Lung (tissue), 11 donors: ENCODE measurements at regions not wholly inside any gene's neighbourhood (a gene's known extent, or its start where the extent isn't known, plus 50 kb on each side); places are given as distances from the start of the nearest gene placed in this dataset.

ENCODE experiments used
- ATAC-seq: fragments of 200-7000 bp; cut with Tn5 transposase; one replicate; pipeline ENCODE4 v1.9.1; 2020; ENCODE audit warnings: moderate number of reproducible peaks; ENCODE audit not compliant: insufficient read depth, low FRiP score
- DNase-seq, 3 donors: peaks; one replicate each; pipeline ENCODE4 v3.0.0-alpha.2; 2013 to 2017
- H3K27ac ChIP-seq, 2 donors: one replicate each; pipeline ENCODE4 v1.5.1; 2013; ENCODE audit warnings: mild to moderate bottlenecking in 2 of 2, moderate library complexity in 2 of 2, control low read depth in 1 of 2, inconsistent platforms in 1 of 2, low read depth in 1 of 2, low read length in 1 of 2
- H3K27me3 ChIP-seq, 3 donors: one replicate each; pipeline ENCODE4 v1.5.1; 2013; ENCODE audit warnings: low read length in 2 of 3; ENCODE audit not compliant: control insufficient read depth in 3 of 3, insufficient read depth in 3 of 3
- H3K36me3 ChIP-seq, 4 donors: one replicate each; pipeline ENCODE4 v1.5.1; 2013; ENCODE audit warnings: low read length in 4 of 4, mild to moderate bottlenecking in 1 of 4, moderate library complexity in 1 of 4; ENCODE audit not compliant: control insufficient read depth in 4 of 4, insufficient read depth in 4 of 4
- H3K4me1 ChIP-seq, 5 donors: one replicate each; pipeline ENCODE4 v1.5.1; 2013; ENCODE audit warnings: low read length in 5 of 5, mild to moderate bottlenecking in 2 of 5, moderate library complexity in 1 of 5; ENCODE audit not compliant: control insufficient read depth in 5 of 5, insufficient read depth in 5 of 5
- H3K4me3 ChIP-seq: one replicate; pipeline ENCODE4 v1.5.1; 2013; ENCODE audit warnings: mild to moderate bottlenecking, control low read depth, moderate library complexity
- H3K9ac ChIP-seq, 2 donors: one replicate each; pipeline ENCODE4 v1.5.1; 2013; ENCODE audit warnings: low read length in 2 of 2, control low read depth in 1 of 2; ENCODE audit not compliant: insufficient read depth in 1 of 2
- H3K9me3 ChIP-seq, 4 donors: one replicate each; pipeline ENCODE4 v1.5.1; 2013; ENCODE audit warnings: low read length in 3 of 4, mild to moderate bottlenecking in 1 of 4, moderate library complexity in 1 of 4; ENCODE audit not compliant: control insufficient read depth in 4 of 4, insufficient read depth in 3 of 4
- CTCF ChIP-seq: IDR thresholded peaks from 2 replicates; pipeline ENCODE4 v1.5.1; 2012; ENCODE audit warnings: mild to moderate bottlenecking; ENCODE audit errors: control extremely low read depth, extremely low read depth
- WGBS, 2 donors: extraction: QIAGEN DNeasy Blood & Tissue Kit; methylation state at CpG; one replicate each; pipeline ENCODE4 v1.1.7; 2013; 5-methylcytosine and 5-hydroxymethylcytosine counted together
- donor health status: control.
- donor health status: control.
- donor health status: Bipolar disorder and iron deficiency.
- donor health status: healthy.
- donor health status: DM: yes; HTN: yes; CAD: no.

GRCh38 chr15:79516155-79516554, 84.0 kb downstream of the MINAR1 start:
- Histone ChIP-seq H3K4me1 (no peaks in the 10 kb centered on the region), H3K36me3 (no peaks in the 10 kb centered on the region), H3K4me3 (no peak overlapping the region), H3K27me3 (peaks cover 0 to 3% (median 2%) of the 10 kb centered on the region in 3 donors), H3K9me3 (peaks cover 0 to 2% (median 0%) of the 10 kb centered on the region in 4 donors), H3K27ac (no peak overlapping the region), H3K9ac (no peak overlapping the region)
- TF ChIP-seq CTCF: no peak
- WGBS, 2 donors: 70 to 76% methylated on average over 3 of the region's 3 CpGs
- ATAC-seq (no peak), DNase-seq (no peak)

- WGBS, 2 donors: 77 to 90% methylated on average over 3 of the region's 3 CpGs
- ATAC-seq (no peak), DNase-seq (no peak)
- H3K9ac ChIP-seq: no peak overlapping the region
- no peaks in the 10 kb centered on the region for H3K36me3 ChIP-seq
- peaks cover 0 to 2% (median 0%) of the 10 kb centered on the region in 4 donors for H3K9me3 ChIP-seq
- no peak overlapping the region for H3K27ac ChIP-seq
- H3K4me1 ChIP-seq: no peaks in the 10 kb centered on the region
- TF ChIP-seq CTCF: no peak
- H3K27me3 ChIP-seq: peaks cover 0 to 3% (median 1%) of the 10 kb centered on the region in 3 donors
- no peak overlapping the region for H3K4me3 ChIP-seq
Measured at GRCh38 chr15:79516646-79517045, 84.5 kb downstream of the MINAR1 start.

- H3K27me3 ChIP-seq: peaks cover 0 to 3% (median 0%) of the 10 kb centered on the region in 3 donors
- no peak for TF ChIP-seq CTCF
- WGBS, 2 donors: 89 to 90% methylated on average over 3 of the region's 3 CpGs
- no peak for ATAC-seq
- H3K4me1 ChIP-seq: no peaks in the 10 kb centered on the region
- H3K36me3 ChIP-seq: no peaks in the 10 kb centered on the region
- H3K9me3 ChIP-seq: no peaks in the 10 kb centered on the region
- no peak overlapping the region for H3K9ac ChIP-seq
- H3K4me3 ChIP-seq: no peak overlapping the region
- no peak for DNase-seq
- H3K27ac ChIP-seq: no peak overlapping the region
Measured at GRCh38 chr15:79519628-79520027, 87.5 kb downstream of the MINAR1 start.

- Histone ChIP-seq H3K4me3 (no peak overlapping the region), H3K27me3 (peaks cover 0 to 3% (median 0%) of the 10 kb centered on the region in 3 donors), H3K9me3 (no peaks in the 10 kb centered on the region), H3K9ac (no peak overlapping the region), H3K4me1 (no peaks in the 10 kb centered on the region), H3K36me3 (no peaks in the 10 kb centered on the region), H3K27ac (no peak overlapping the region)
- WGBS, 2 donors: 71 to 87% methylated on average over 2 of the region's 2 CpGs
- DNase-seq (no peak), ATAC-seq (no peak)
- TF ChIP-seq CTCF: no peak
Measured at GRCh38 chr15:79520654-79521053, 88.5 kb downstream of the MINAR1 start.
